ENCODE measurements at regions not wholly inside any gene's neighbourhood (a gene's known extent, or its start where the extent isn't known, plus 50 kb on each side); places are given as distances from the start of the nearest gene placed in this dataset.

GRCh38 chr5:72034770-72035169 lies 72.5 kb upstream of the MAP1B start:
- no peak for DNase-seq
- H3K9me3 Mint-ChIP-seq, result no peaks in the 10 kb centered on the region
- H3K27ac ChIP-seq (ENCODE audit: low read length), result no peak overlapping the region
- no peaks in the 10 kb centered on the region for H3K9me3 ChIP-seq (ENCODE audit: control insufficient read depth, insufficient read depth, low read length)
- no peaks in the 10 kb centered on the region for H3K27me3 ChIP-seq (ENCODE audit: control insufficient read depth, insufficient read depth, low read length)
- WGBS (ENCODE audit: insufficient coverage), result 83% methylated on average over 4 of the region's 4 CpGs
- peaks cover 19 to 70% of the 10 kb centered on the region in 2 donors for H3K27me3 Mint-ChIP-seq (ENCODE audit: low read depth in 2 of 2)
- H3K27ac Mint-ChIP-seq, result no peak overlapping the region
- H3K4me3 Mint-ChIP-seq, result no peak overlapping the region
- no peak overlapping the region for H3K4me3 ChIP-seq (ENCODE audit: low read length)
- no peaks in the 10 kb centered on the region for H3K4me1 Mint-ChIP-seq
- no peaks in the 10 kb centered on the region for H3K36me3 ChIP-seq (ENCODE audit: control insufficient read depth, insufficient read depth, low read length)
- H3K4me1 ChIP-seq (ENCODE audit: control insufficient read depth, insufficient read depth, low read length), result no peaks in the 10 kb centered on the region
- intact Hi-C loops (cut with micrococcal nuclease), result no loop called here
- no peak for ATAC-seq
- TF ChIP-seq CTCF (IDR thresholded peaks at IDR 0.05), result no peak
- H3K36me3 Mint-ChIP-seq, result no peaks in the 10 kb centered on the region

- Mint-ChIP-seq H3K27ac (no peak overlapping the region), H3K36me3 (no peaks in the 10 kb centered on the region), H3K27me3 (ENCODE audit: low read depth in 2 of 2) (peaks cover 11 to 69% of the 10 kb centered on the region in 2 donors), H3K9me3 (no peaks in the 10 kb centered on the region), H3K4me3 (no peak overlapping the region), H3K4me1 (no peaks in the 10 kb centered on the region)
- WGBS (ENCODE audit: insufficient coverage), result 86% methylated on average over 2 of the region's 3 CpGs
- H3K36me3 ChIP-seq (ENCODE audit: control insufficient read depth, insufficient read depth, low read length), result no peaks in the 10 kb centered on the region
- H3K27me3 ChIP-seq (ENCODE audit: control insufficient read depth, insufficient read depth, low read length), result no peaks in the 10 kb centered on the region
- DNase-seq (no peak), ATAC-seq (no peak)
- H3K4me1 ChIP-seq (ENCODE audit: control insufficient read depth, insufficient read depth, low read length), result no peaks in the 10 kb centered on the region
- no peak for TF ChIP-seq CTCF (IDR thresholded peaks at IDR 0.05)
- no peak overlapping the region for H3K4me3 ChIP-seq (ENCODE audit: low read length)
- intact Hi-C loops (cut with micrococcal nuclease), result no loop called here
- no peak overlapping the region for H3K27ac ChIP-seq (ENCODE audit: low read length)
- H3K9me3 ChIP-seq (ENCODE audit: control insufficient read depth, insufficient read depth, low read length), result no peaks in the 10 kb centered on the region
These were observed 71.4 kb upstream of the MAP1B start for GRCh38 chr5:72035831-72036230.

GRCh38 chr5:72036951-72037350 lies 70.3 kb upstream of the MAP1B start:
- no peak for ATAC-seq
- Histone ChIP-seq H3K36me3 (ENCODE audit: control insufficient read depth, insufficient read depth, low read length) (no peaks in the 10 kb centered on the region), H3K9me3 (ENCODE audit: control insufficient read depth, insufficient read depth, low read length) (no peaks in the 10 kb centered on the region), H3K4me3 (ENCODE audit: low read length) (no peak overlapping the region), H3K4me1 (ENCODE audit: control insufficient read depth, insufficient read depth, low read length) (no peaks in the 10 kb centered on the region), H3K27me3 (ENCODE audit: control insufficient read depth, insufficient read depth, low read length) (no peaks in the 10 kb centered on the region), H3K27ac (ENCODE audit: low read length) (no peak overlapping the region)
- Mint-ChIP-seq H3K36me3 (no peaks in the 10 kb centered on the region), H3K27ac (no peak overlapping the region), H3K4me3 (no peak overlapping the region), H3K27me3 (ENCODE audit: low read depth in 2 of 2) (peaks cover 11 to 68% of the 10 kb centered on the region in 2 donors), H3K4me1 (no peaks in the 10 kb centered on the region), H3K9me3 (no peaks in the 10 kb centered on the region)
- 61% methylated on average over 2 of the region's 3 CpGs for WGBS (ENCODE audit: insufficient coverage)
- no peak for DNase-seq
- no peak for TF ChIP-seq CTCF (IDR thresholded peaks at IDR 0.05)
- intact Hi-C loops (cut with micrococcal nuclease), result no loop called here

- no peaks in the 10 kb centered on the region for H3K27me3 ChIP-seq (ENCODE audit: control insufficient read depth, insufficient read depth, low read length)
- DNase-seq, result no peak
- H3K4me3 ChIP-seq (ENCODE audit: low read length), result no peak overlapping the region
- Mint-ChIP-seq H3K4me3 (no peak overlapping the region), H3K27me3 (ENCODE audit: low read depth in 2 of 2) (peaks cover 8 to 56% of the 10 kb centered on the region in 2 donors), H3K9me3 (no peaks in the 10 kb centered on the region), H3K36me3 (no peaks in the 10 kb centered on the region), H3K27ac (no peak overlapping the region), H3K4me1 (no peaks in the 10 kb centered on the region)
- H3K36me3 ChIP-seq (ENCODE audit: control insufficient read depth, insufficient read depth, low read length), result no peaks in the 10 kb centered on the region
- intact Hi-C loops (cut with micrococcal nuclease), result no loop called here
- ATAC-seq, result no peak
- TF ChIP-seq CTCF (IDR thresholded peaks at IDR 0.05), result no peak
- no peaks in the 10 kb centered on the region for H3K4me1 ChIP-seq (ENCODE audit: control insufficient read depth, insufficient read depth, low read length)
- H3K27ac ChIP-seq (ENCODE audit: low read length), result no peak overlapping the region
- H3K9me3 ChIP-seq (ENCODE audit: control insufficient read depth, insufficient read depth, low read length), result no peaks in the 10 kb centered on the region
These were observed 66.8 kb upstream of the MAP1B start for GRCh38 chr5:72040513-72040912.
